DND-41 (cell line): ENCODE measurements at regions not wholly inside any gene's neighbourhood (a gene's known extent, or its start where the extent isn't known, plus 50 kb on each side); places are given as distances from the start of the nearest gene placed in this dataset.

Experiments used
- CTCF ChIP-seq: IDR thresholded peaks from 2 replicates; pipeline ENCODE4 v1.5.1; 2012; ENCODE audit warnings: borderline replicate concordance, low read length, moderate library complexity, mild to moderate bottlenecking; ENCODE audit not compliant: poor library complexity, severe bottlenecking; ENCODE audit errors: extremely low read depth
- EZH2 ChIP-seq: IDR thresholded peaks from 3 replicates; pipeline ENCODE4 v1.6.1; 2012; ENCODE audit warnings: borderline replicate concordance, low read depth, mild to moderate bottlenecking, moderate library complexity, low read length, inconsistent platforms; ENCODE audit not compliant: severe bottlenecking

DNA sequence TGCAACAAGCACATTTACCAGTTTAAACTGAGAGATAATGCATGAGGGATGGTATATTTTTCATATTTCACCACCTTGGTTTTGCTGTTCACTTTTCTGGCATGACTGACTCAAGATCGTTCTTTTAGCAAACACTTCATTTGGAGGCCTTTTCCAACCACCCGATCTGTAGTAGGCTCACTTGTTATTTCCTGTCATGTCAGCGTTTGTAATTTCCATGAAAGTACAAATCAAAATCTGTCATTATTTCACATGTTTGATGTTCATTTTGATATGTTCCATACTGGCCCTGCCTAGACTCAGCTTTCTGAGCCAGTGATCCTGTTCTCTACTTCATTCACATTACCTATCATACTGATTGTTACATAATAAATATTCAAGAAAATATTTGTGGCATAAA is 1888.3 kb upstream of the PCDH7 start:
- TF ChIP-seq CTCF (no peak), EZH2 (no peak)
